Renal cortex interstitium (tissue), 11 donors: ENCODE measurements at regions not wholly inside any gene's neighbourhood (a gene's known extent, or its start where the extent isn't known, plus 50 kb on each side); places are given as distances from the start of the nearest gene placed in this dataset.

Experiments used
- DNase-seq, 11 donors: peaks; one replicate each; pipeline ENCODE4 v3.0.0-alpha.2; 2013; ENCODE audit warnings: low read depth in 9 of 11, low spot score in 4 of 11; ENCODE audit errors: extremely low read depth in 1 of 11

GRCh38 chr1:191240925-191241324 is 763.3 kb upstream of the BRINP3 start:
- no peak for DNase-seq

- no peak for DNase-seq
These were observed 777.8 kb upstream of the BRINP3 start for GRCh38 chr1:191255354-191256054.

- no peak for DNase-seq
These were observed 779.3 kb upstream of the BRINP3 start for GRCh38 chr1:191256917-191257316.

GRCh38 chr1:191260056-191260455 is 782.4 kb upstream of the BRINP3 start:
- DNase-seq: no peak

GRCh38 chr1:191261111-191261510 is 783.4 kb upstream of the BRINP3 start:
- no peak for DNase-seq

- DNase-seq: no peak
These were observed 801.7 kb upstream of the BRINP3 start for GRCh38 chr1:191279266-191279800.

- DNase-seq: no peak
These were observed 806.5 kb upstream of the BRINP3 start for GRCh38 chr1:191284175-191284574.

GRCh38 chr1:191290441-191290840 is 812.8 kb upstream of the BRINP3 start:
- peak in 7 of 11 donors; percentile 2 to 46 (median 11) for DNase-seq

- no peak for DNase-seq
These were observed 827.7 kb upstream of the BRINP3 start for GRCh38 chr1:191305370-191305769.

- no peak for DNase-seq
These were observed 829.3 kb upstream of the BRINP3 start for GRCh38 chr1:191306916-191307315.

GRCh38 chr1:191320062-191320461 is 838.2 kb upstream of the RGS18 start:
- DNase-seq: no peak

GRCh38 chr1:191327868-191328267 is 830.4 kb upstream of the RGS18 start:
- DNase-seq: no peak

GRCh38 chr1:191343816-191344215 is 814.4 kb upstream of the RGS18 start:
- DNase-seq: no peak

- DNase-seq: no peak
These were observed 811.9 kb upstream of the RGS18 start for GRCh38 chr1:191346381-191346780.

GRCh38 chr1:191348328-191348727 is 809.9 kb upstream of the RGS18 start:
- DNase-seq: no peak

- DNase-seq: no peak
These were observed 807.3 kb upstream of the RGS18 start for GRCh38 chr1:191350938-191351337.

- DNase-seq: no peak
These were observed 799.5 kb upstream of the RGS18 start for GRCh38 chr1:191358724-191359123.

GRCh38 chr1:191366686-191367085 is 791.6 kb upstream of the RGS18 start:
- DNase-seq: no peak

GRCh38 chr1:191368891-191369654 is 789.2 kb upstream of the RGS18 start:
- no peak for DNase-seq

GRCh38 chr1:191371626-191372025 is 786.6 kb upstream of the RGS18 start:
- peak in 2 of 11 donors; percentile 1 to 2 for DNase-seq
